ACHN (cell line): ENCODE measurements at regions not wholly inside any gene's neighbourhood (a gene's known extent, or its start where the extent isn't known, plus 50 kb on each side); places are given as distances from the start of the nearest gene placed in this dataset.

Experiments used
- DNase-seq: peaks from one replicate; pipeline ENCODE4 v3.0.0-alpha.2; 2015
- in situ Hi-C: cut with HindIII; loops from 2 replicates; pipeline ENCODE4 v1.10.0; 2017; ENCODE audit warnings: low sequenced_read_pairs, low pct_ligation_motif_present, low pct_unique_long_range_greater_than_20kb

DNA sequence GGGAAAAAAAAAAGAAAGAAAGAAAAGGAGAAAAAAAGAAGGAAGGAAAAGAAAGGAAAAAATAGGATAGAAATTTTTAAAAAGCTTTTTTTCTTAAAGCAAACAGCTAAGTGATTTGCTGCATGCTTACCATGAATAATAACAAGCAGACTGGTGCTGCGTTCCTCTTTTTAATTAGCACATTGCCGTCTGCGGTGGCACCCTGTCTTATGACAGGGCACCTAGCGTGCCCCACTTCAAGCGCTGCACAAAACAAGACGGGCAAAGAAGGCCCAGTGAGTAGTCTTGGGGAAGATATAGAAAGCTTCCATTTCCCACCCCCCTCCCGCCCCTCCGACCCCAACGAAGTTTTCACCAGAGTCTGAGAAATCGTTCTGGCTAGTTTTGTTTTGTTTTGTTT lies 513.9 kb downstream of the ZNF608 start:
- in situ Hi-C loops: no loop called here
- no peak for DNase-seq

DNA sequence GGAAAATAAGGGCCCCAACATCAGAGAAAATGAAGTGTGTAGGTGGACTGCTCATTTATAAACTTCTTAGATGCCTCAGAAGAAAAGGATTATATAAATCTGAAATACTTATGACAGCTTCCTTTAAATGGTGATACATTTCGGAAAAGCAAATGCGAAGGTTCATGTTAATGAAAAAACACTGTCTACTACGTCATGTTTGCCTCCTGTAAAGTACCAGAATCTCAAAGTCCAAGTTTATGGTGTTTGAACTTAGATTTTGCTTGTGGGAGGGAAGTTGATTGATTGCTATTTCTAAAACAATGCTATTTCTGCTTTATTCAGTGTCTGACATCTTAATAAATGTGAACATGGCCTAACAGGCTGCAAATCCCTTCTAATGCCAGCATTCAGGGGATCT lies 514.6 kb downstream of the ZNF608 start:
- DNase-seq: no peak
- in situ Hi-C loops: no loop called here

DNA sequence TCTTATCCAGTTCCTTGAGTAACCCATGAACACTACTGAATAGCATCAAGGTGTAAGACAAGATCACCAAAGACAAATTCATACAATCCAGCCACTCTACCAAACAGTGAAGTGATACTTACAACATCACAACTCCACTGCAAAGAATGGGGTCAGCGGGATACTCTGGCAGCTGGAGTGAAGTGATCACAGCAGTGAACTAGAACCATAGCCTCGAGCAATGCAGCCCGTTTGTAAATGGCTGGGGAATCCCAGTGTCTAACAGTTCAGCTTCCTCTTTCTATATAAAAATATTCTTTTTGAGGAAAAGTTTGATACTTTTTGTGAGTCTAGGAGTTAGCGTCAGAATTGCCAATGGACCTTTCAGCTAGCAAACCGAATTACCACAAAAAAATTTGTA lies 515.2 kb downstream of the ZNF608 start:
- in situ Hi-C loops: no loop called here
- no peak for DNase-seq

DNA sequence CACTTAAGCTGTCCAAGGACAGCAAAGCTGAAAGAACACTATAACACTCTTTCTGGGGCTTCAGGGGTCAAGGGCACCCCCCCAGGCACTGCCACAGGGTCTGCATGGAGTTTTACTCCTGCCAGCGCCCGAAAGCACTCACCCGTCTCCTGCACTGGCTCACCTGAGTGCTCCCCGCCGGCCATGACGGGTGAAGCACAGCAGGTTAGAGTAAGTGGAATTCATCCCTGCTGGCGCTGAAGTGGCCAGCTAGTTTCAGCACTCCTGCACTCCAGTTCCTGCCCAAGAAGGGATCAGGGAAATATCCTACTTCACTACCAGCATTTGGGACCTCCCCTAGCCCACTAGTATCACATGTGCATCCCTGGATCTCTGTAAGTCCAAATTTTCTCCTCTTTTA lies 516.0 kb downstream of the ZNF608 start:
- in situ Hi-C loops: no loop called here
- DNase-seq: no peak

DNA sequence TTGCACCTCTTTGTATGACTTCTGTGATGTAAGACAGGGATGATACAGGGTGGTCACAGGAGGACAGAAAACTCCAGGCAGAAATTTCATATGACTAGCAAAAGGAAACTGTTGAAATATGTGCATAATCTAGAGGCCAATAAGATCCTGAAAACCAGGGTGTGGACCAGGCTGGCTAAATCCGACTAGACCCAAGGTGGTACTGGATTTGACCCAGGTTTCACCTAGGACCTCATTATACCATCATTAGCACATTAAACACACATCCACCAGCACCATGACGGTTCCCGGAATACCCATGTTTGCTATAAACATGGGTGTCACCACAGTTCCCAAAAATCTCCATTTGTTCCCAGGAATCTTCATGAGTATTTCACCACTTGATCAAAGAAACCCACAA lies 517.1 kb downstream of the ZNF608 start:
- in situ Hi-C loops: no loop called here
- no peak for DNase-seq

DNA sequence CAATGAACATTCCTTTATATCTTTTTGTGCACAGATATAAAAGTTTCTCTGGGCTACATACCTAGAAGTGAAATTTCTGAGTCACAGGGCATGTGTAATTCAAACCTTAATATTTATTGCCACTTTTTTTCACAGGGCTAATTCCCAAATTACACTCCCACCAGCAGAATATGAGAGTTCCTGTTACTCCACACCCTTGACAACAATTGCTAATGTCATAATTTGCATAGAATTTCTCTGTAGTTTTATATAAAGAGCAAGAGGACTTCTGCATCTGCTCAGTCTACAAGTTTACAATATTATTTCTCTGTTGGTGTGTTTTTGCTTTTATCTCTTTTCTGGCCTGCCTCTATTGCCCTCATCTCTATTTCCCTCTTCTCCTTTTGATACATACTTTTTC lies 518.5 kb downstream of the ZNF608 start:
- DNase-seq: no peak
- in situ Hi-C loops: no loop called here

DNA sequence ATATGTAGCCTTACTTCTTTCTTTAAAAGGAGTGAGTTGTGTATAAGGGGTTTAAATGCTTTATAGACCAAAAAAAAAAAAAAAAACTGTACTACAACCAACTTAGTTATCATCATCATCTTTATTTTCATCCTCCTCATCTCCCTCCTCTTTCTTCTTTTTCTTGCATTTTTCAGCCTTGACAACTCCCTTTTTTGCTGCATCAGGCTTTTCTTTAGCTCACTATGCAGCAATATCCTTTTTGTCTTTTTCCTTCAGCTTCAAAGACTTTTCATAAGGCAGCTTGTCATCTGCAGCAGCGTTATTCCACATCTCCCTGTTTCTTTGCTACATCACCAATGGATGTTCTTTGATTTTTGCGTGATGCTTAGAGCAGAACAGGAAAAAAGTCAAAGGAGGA lies 526.0 kb downstream of the ZNF608 start:
- DNase-seq: no peak

DNA sequence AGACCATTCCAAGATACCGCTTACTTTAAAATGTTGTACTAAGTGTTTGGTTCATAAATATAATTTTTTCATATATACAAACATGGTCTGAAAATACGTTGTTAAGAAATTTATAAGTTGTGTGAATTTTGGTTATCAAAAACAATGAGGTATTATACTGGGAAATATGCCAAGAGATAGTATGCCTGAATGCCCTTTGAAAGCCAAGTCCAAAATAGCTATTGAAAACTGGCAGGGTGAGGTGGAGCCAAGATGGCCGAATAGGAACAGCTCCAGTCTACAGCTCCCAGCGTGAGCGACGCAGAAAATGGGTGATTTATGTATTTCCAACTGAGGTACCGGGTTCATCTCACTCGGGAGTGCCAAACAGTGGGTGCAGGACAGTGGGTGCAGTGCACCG lies 533.5 kb downstream of the ZNF608 start:
- in situ Hi-C loops: no loop called here
- no peak for DNase-seq

More for the DNA sequence above, 526.0 kb downstream of the ZNF608 start:
- in situ Hi-C loops: no loop called here

DNA sequence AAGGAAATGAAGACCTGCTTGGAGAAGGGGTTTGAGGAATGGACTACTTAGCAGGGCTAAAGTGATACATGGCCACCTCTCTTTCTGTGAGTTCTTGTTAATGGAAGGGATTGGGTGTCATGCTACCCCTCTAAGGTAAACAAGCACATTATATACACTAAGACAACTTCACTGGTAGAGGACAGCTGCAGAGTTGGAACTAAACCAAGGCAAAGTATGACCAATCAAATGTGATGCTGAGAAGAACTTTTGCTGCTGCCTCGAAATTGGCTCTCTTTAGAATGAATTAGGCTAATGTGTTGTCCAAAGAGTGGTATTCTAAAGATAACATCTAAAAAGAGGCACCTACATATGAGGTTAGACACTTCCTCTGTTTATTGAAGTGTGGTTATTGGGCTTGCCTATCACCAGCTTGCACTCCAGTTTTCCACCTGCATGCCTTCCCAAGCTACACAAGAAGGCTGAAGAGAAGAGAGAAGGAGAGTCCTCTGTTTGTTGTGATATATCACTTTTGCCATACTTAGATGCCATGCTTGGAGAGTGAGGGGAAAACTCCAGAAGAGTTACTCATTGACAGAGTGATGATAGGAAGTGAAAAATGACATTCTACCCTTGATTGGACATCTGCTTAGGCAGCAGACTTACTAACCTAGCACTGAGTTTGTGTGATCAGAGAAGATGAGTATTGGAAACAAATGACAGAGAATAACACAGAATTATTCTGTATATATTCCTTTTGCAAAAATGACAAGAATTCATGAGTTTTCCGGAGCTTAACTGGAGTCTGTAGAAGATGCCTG lies 536.1 kb downstream of the ZNF608 start:
- no peak for DNase-seq
- in situ Hi-C loops: no loop called here

DNA sequence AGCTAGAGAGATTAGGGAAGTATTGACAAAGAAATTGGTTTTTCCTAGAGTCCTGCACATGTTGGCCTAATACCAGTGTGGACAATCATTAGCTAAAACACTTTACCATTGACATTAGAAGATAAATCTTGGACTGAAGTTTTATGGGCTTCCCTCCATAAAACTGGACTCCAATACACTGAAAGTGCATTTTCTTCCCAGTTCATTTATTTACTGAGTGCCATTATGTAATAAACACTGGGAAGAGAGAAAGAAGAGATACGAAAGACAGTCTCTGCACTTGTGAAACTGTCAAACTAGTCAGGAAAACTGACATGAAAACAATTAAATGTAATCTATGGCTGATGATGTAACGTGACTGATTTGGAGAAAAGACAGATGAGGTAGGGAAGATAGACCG lies 539.3 kb downstream of the ZNF608 start:
- in situ Hi-C loops: no loop called here
- DNase-seq: no peak

DNA sequence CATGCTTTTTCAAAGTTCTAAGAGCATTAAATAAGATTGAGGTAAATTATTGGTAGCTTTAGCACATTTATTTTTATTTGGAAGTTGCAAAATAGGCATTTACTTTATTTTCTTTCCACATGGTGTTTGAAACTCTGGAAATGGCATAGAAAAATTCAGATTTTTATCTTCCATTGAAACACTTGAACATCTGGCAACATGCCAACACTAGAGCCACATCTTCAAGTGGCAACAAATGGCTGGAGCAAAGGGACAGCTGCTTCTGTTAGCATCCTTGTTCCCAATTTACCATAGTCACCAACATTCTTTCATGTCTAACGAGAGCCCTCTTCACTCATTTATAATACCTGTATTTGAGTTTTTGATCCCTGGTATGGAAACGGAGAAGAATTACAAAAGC lies 539.9 kb downstream of the ZNF608 start:
- no peak for DNase-seq
- in situ Hi-C loops: no loop called here

DNA sequence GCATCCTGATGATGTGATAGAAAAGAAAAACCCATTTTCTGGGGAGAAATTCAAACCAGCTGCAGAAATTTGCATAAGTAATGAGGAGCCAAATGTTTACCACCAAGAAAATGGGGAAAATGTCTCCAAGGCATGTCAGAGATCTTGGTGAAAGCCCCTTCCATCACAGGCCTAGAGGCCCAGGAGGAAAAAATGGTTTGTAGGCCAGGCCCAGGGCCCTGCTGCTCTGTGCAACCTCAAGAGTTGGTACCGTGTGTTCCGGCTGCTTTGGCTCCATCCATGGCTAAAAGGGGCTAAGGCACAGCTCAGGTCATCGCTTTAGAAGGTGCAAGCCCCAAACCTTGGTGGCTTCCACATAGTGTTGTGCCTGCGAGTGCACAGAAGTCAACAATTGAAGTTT lies 543.1 kb downstream of the ZNF608 start:
- in situ Hi-C loops: no loop called here
- no peak for DNase-seq

DNA sequence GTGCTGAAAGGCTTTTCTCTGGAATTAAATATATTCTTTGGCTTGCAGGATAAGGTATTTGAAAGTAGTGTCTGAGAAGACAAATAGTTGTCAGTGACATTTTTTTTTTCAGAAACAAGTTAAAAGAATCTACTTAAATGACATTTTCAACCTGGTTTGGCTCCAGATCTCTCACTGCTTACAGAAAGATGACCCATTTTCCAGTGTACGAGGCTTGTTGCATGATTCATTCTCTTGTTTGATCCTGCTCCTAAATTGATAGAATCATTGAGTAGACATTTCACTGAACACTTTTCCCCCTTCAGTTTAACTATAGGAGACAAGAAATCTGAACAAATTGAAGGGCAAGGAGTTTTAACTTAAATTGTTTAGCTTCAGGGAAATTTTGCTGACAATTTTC lies 546.1 kb downstream of the ZNF608 start:
- no peak for DNase-seq
- in situ Hi-C loops: no loop called here

DNA sequence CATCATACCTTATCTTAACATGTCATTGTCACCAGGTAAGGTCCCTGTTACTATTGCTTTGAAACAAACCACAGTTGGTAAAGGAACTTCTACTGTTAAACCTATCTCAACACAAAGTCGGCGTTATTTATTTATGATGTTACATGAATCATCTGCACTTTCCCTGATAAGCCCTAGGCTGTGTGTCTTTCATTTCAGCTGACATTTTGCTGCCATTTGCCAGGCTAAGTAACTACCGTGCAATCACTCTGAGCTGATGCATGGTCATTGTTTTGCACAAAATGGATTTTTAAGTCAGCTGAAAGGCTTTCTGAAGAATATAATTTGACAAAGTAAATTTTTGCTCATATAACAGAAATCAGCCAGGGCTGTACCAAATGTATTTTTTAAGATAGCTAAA lies 546.5 kb downstream of the ZNF608 start:
- in situ Hi-C loops: no loop called here
- no peak for DNase-seq

DNA sequence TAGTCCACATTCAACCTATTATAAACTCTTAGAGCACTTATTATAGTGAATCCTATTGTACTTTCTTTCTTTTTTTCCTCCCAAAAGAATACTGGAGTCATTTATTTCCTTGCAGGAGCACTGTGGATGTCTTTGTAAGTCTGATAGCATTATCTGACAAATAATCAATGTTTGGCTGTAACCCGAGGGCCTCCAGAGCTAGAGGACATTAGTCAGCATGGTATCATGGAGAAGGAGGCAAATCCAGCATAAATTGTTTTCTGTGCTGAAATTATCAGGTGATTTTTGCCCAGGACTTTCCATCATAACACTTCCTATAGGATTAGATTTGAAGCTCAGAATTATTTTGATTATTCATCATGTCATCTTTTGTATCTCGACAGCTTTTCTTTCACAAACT lies 551.0 kb downstream of the ZNF608 start:
- no peak for DNase-seq
- in situ Hi-C loops: no loop called here

DNA sequence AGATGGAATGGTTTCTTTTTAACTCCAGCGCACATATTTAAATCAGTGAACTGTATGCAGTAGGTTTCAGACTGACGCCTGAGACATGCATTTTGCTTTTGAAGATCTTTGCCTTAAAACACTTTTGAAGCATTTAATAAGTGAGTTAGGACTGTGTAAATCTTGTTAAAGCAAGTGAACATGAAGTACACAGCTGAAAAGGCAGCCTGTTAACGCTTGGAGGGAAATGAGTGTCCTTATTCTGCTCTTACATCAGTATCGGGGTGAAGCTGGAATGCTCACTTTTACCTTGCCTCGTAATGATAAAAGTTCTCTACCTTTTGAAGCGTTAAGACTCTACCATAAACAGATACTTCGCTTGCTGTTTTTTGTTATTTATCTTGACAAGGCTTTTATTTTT lies 552.2 kb downstream of the ZNF608 start:
- no peak for DNase-seq
- in situ Hi-C loops: no loop called here

DNA sequence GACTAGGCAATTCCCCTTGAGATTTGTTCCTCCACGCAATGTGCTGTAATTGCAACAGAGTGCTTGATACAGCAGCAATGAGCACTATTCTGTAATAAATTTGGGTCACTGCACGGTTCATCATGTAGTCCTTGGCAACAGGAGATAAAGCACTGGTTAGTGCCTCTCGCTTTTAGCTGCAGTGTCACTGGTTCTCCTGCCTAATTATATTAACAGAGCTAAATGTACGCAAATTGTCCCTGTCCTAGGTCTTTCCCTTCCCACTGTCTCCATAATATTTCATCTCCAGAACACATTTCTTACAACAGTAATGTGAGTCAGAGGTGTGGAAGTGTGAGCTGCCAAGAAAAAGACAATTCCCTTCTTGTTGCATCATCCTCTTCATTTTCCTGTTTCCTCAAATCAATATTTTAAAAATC lies 553.1 kb downstream of the ZNF608 start:
- in situ Hi-C loops: no loop called here
- DNase-seq: no peak

DNA sequence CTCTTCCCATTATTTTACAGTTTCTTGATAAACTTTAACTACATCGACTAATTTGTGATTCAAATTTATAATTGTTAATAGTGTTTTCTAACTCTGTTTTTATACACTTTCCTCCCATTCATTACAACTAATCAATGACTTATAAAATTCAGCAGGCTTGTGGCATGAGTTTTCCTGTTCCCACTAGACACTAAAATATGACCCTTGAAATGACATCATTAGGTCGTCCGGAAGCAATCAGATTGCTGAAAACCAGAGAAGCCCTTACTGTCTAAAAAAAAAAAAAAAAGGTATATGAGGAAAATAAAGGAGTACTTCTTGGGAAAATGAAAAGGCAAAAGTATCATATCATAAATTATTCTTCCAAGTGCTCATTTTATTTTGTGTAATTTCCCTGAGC lies 553.7 kb downstream of the ZNF608 start:
- DNase-seq: no peak
- in situ Hi-C loops: no loop called here

DNA sequence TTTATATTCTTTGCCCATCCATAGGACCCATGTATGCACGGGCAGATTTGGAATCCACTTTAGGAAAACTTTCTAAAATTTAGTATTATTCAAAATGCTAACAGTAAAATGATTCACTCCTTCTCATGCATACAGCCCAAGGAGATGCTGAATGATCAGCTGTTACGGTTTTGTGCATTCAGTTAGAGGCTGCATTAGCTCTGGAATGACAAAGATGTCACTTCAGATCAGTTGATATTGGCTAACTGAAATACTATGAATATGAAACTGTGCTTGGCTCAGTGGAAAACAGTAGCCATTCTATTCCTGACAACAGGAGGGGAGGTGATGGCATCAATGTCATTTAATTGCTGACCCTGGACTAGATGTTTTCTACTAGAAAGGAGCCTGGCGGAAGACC lies 560.7 kb downstream of the ZNF608 start:
- no peak for DNase-seq
- in situ Hi-C loops: no loop called here

DNA sequence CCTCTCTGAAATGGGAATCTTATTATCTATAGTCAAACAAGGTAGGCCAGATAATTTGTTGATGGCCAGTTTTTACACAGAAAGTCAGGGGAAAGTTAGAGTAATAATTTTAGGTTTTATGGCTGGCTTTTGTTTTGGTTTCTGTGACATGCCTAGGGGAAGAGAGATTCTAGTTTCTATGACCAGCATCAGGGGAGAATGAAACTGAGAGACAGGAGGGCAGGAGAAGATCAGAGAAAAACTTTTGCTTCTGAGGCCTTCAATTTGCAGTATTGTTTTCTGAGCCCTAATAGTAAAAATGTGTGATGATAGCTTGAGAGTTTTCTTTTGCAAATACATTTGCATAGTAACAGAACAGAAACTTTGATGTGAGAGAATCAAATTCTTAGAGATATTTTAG lies 564.3 kb downstream of the ZNF608 start:
- DNase-seq: no peak
- in situ Hi-C loops: no loop called here
